ENCODE measurements at regions not wholly inside any gene's neighbourhood (a gene's known extent, or its start where the extent isn't known, plus 50 kb on each side); places are given as distances from the start of the nearest gene placed in this dataset.

GRCh38 chr17:5943232-5943631, 126.9 kb upstream of the WSCD1 start:
- Mint-ChIP-seq H3K27me3 (peaks cover 6% of the 10 kb centered on the region), H3K4me1 (no peaks in the 10 kb centered on the region), H3K4me3 (no peak overlapping the region), H3K36me3 (ENCODE audit: low read depth) (no peaks in the 10 kb centered on the region), H3K9me3 (peaks cover 5% of the 10 kb centered on the region), H3K27ac (no peak overlapping the region)
- TF ChIP-seq, protein P1, sequence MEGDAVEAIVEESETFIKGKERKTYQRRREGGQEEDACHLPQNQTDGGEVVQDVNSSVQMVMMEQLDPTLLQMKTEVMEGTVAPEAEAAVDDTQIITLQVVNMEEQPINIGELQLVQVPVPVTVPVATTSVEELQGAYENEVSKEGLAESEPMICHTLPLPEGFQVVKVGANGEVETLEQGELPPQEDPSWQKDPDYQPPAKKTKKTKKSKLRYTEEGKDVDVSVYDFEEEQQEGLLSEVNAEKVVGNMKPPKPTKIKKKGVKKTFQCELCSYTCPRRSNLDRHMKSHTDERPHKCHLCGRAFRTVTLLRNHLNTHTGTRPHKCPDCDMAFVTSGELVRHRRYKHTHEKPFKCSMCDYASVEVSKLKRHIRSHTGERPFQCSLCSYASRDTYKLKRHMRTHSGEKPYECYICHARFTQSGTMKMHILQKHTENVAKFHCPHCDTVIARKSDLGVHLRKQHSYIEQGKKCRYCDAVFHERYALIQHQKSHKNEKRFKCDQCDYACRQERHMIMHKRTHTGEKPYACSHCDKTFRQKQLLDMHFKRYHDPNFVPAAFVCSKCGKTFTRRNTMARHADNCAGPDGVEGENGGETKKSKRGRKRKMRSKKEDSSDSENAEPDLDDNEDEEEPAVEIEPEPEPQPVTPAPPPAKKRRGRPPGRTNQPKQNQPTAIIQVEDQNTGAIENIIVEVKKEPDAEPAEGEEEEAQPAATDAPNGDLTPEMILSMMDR (IDR thresholded peaks at IDR 0.05): no peak
- ChIA-PET POLR2A (no interaction called here), CTCF (no interaction called here)
- intact Hi-C loops (cut with micrococcal nuclease): no loop called here
- no peak for DNase-seq
- ATAC-seq (ENCODE audit: low read depth): no peak

- no peaks in the 10 kb centered on the region for H3K36me3 Mint-ChIP-seq (ENCODE audit: low read depth)
- ATAC-seq (ENCODE audit: low read depth): no peak
- TF ChIP-seq, protein P1 (IDR thresholded peaks at IDR 0.05): no peak
- CTCF ChIA-PET: no interaction called here
- peaks cover 10% of the 10 kb centered on the region for H3K27me3 Mint-ChIP-seq
- POLR2A ChIA-PET: no interaction called here
- intact Hi-C loops (cut with micrococcal nuclease): no loop called here
- no peak overlapping the region for H3K4me3 Mint-ChIP-seq
- no peak for DNase-seq
- H3K27ac Mint-ChIP-seq: no peak overlapping the region
- H3K4me1 Mint-ChIP-seq: no peaks in the 10 kb centered on the region
- H3K9me3 Mint-ChIP-seq: peaks cover 5% of the 10 kb centered on the region
Observed at GRCh38 chr17:5943982-5944381, 126.2 kb upstream of the WSCD1 start.

- intact Hi-C loops (cut with micrococcal nuclease): no loop called here
- TF ChIP-seq, protein P1 (IDR thresholded peaks at IDR 0.05): no peak
- ChIA-PET CTCF (no interaction called here), POLR2A (no interaction called here)
- H3K27ac Mint-ChIP-seq: no peak overlapping the region
- peaks cover 5% of the 10 kb centered on the region for H3K9me3 Mint-ChIP-seq
- no peak overlapping the region for H3K4me3 Mint-ChIP-seq
- DNase-seq (no peak), ATAC-seq (ENCODE audit: low read depth) (no peak)
- H3K4me1 Mint-ChIP-seq: no peaks in the 10 kb centered on the region
- peaks cover 14% of the 10 kb centered on the region for H3K27me3 Mint-ChIP-seq
- no peaks in the 10 kb centered on the region for H3K36me3 Mint-ChIP-seq (ENCODE audit: low read depth)
Observed at GRCh38 chr17:5947701-5948180, 122.4 kb upstream of the WSCD1 start.

DNA sequence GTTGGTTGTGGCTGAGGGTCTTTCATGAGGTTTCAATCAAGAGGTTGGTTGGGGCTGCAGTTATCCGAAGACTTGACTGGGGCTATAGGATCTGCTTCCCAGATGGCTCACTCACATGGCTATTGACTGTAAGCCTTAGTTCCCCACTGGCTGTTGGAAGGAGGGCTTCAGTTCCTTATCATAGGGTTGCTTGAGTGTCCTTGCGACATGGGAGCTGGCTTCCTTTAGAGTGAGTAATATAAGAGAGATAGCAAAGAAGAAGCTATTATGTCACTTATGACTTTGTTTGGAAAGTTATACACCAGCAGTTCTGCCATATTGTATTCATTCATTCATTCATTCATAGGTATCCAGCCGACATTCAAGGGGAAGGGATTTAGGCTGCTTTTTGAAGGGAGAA, 121.4 kb upstream of the WSCD1 start:
- ChIA-PET CTCF (interaction anchor here (1.1 kb wide), 1 partner anchor 15 kb away, joined by 3 read pairs; no protein-coding TSS in a partner anchor), POLR2A (no interaction called here)
- H3K36me3 Mint-ChIP-seq (ENCODE audit: low read depth): no peaks in the 10 kb centered on the region
- DNase-seq: no peak
- H3K27me3 Mint-ChIP-seq: peaks cover 14% of the 10 kb centered on the region
- intact Hi-C loops (cut with micrococcal nuclease): no loop called here
- H3K27ac Mint-ChIP-seq: no peak overlapping the region
- H3K9me3 Mint-ChIP-seq: peaks cover 5% of the 10 kb centered on the region
- no peak for ATAC-seq (ENCODE audit: low read depth)
- no peaks in the 10 kb centered on the region for H3K4me1 Mint-ChIP-seq
- TF ChIP-seq, protein P1 (IDR thresholded peaks at IDR 0.05): no peak
- no peak overlapping the region for H3K4me3 Mint-ChIP-seq

DNA sequence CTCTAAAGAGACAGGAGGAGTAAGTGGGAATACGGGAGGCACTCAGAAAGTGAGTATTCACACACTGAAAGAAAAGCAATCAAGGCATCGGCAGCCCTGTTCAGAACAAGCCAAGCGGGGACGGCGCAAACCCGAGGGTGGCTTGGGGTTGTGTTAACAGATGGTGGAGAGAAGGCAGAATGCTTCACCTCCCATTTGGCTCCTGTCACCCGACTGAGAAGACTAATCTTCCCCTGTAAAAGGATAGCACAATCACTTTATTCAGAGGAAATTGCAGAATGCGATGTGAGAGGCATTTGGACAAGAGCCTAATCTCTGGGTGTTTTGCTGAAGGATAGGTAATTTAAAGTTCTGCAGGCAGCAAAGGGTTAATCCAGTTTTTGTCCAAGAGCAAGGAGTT, 119.3 kb upstream of the WSCD1 start:
- no peak overlapping the region for H3K27ac Mint-ChIP-seq
- no peaks in the 10 kb centered on the region for H3K36me3 Mint-ChIP-seq (ENCODE audit: low read depth)
- no peak overlapping the region for H3K4me3 Mint-ChIP-seq
- no peaks in the 10 kb centered on the region for H3K4me1 Mint-ChIP-seq
- ChIA-PET CTCF (no interaction called here), POLR2A (no interaction called here)
- intact Hi-C loops (cut with micrococcal nuclease): no loop called here
- TF ChIP-seq, protein P1 (IDR thresholded peaks at IDR 0.05): no peak
- no peak for ATAC-seq (ENCODE audit: low read depth)
- peaks cover 10% of the 10 kb centered on the region for H3K9me3 Mint-ChIP-seq
- peaks cover 12% of the 10 kb centered on the region for H3K27me3 Mint-ChIP-seq
- no peak for DNase-seq
